WTC11 (cell line): ENCODE measurements at regions not wholly inside any gene's neighbourhood (a gene's known extent, or its start where the extent isn't known, plus 50 kb on each side); places are given as distances from the start of the nearest gene placed in this dataset.

Experiments
- ATAC-seq: fragments of 200-7000 bp; cut with Tn5 transposase; 2 replicates; pipeline ENCODE4 v1.10.0; 2021; ENCODE audit warnings: mild to moderate bottlenecking, moderate library complexity
- CTCF ChIA-PET: fragments of 300-600 bp; sonication (Branson Sonifier 250); formaldehyde crosslinking; loops from one replicate; lab custom pipeline; 2021; ENCODE audit warnings: antibody characterized with exemption; lab: Charles Lee
- POLR2A ChIA-PET: fragments of 350-600 bp; sonication (Branson Sonifier 250); formaldehyde crosslinking; loops from one replicate; lab custom pipeline; 2021; ENCODE audit warnings: antibody characterized with exemption; lab: Charles Lee
- DNase-seq: peaks from one replicate; pipeline ENCODE4 v3.0.0; 2021; ENCODE audit warnings: low spot score
- H3K27ac Mint-ChIP-seq: 2 replicates; pipeline ENCODE4 v1.8.0; 2021; ENCODE audit warnings: mixed read lengths
- H3K27me3 Mint-ChIP-seq: 2 replicates; pipeline ENCODE4 v1.8.0; 2021; ENCODE audit warnings: low read depth, mild to moderate bottlenecking, moderate library complexity, mixed read lengths
- H3K36me3 Mint-ChIP-seq: 2 replicates; pipeline ENCODE4 v1.8.0; 2021; ENCODE audit warnings: mixed read lengths
- H3K4me1 Mint-ChIP-seq: 2 replicates; pipeline ENCODE4 v1.8.0; 2022; ENCODE audit warnings: mixed read lengths
- H3K4me3 Mint-ChIP-seq: 2 replicates; pipeline ENCODE4 v1.8.0; 2021; ENCODE audit warnings: mild to moderate bottlenecking, moderate library complexity, mixed read lengths
- H3K9me3 Mint-ChIP-seq: 2 replicates; pipeline ENCODE4 v1.8.0; 2021; ENCODE audit warnings: mixed read lengths
- ATF1 ChIP-seq: sonication (generic); formaldehyde crosslinking; IDR thresholded peaks from 2 replicates; pipeline ENCODE4 v1.8.1; 2023; ENCODE audit warnings: mild to moderate bottlenecking, moderate library complexity, missing genetic modification reagents
- ATF2 ChIP-seq: sonication (generic); formaldehyde crosslinking; IDR thresholded peaks from 2 replicates; pipeline ENCODE4 v1.8.1; 2022; ENCODE audit warnings: low read depth, missing genetic modification reagents, borderline replicate concordance
- CREB1 ChIP-seq: sonication (generic); formaldehyde crosslinking; IDR thresholded peaks from 2 replicates; pipeline ENCODE4 v1.8.0; 2023; ENCODE audit warnings: mild to moderate bottlenecking, missing genetic modification reagents
- E2F1 ChIP-seq: sonication (generic); formaldehyde crosslinking; IDR thresholded peaks from 2 replicates; pipeline ENCODE4 v1.8.0; 2022; ENCODE audit warnings: mild to moderate bottlenecking, missing genetic modification reagents
- ETV6 ChIP-seq: sonication (generic); formaldehyde crosslinking; IDR thresholded peaks from 2 replicates; pipeline ENCODE4 v1.8.1; 2022; ENCODE audit warnings: mild to moderate bottlenecking, missing genetic modification reagents
- FOXJ3 ChIP-seq: sonication (generic); formaldehyde crosslinking; IDR thresholded peaks from 2 replicates; pipeline ENCODE4 v1.9.0; 2021; ENCODE audit warnings: missing genetic modification reagents, mild to moderate bottlenecking, borderline replicate concordance
- JAZF1 ChIP-seq: fragments of 250-450 bp; sonication (Bioruptor Pico); IDR thresholded peaks from 2 replicates; pipeline ENCODE4 v1.9.0; 2021; ENCODE audit warnings: moderate library complexity, mild to moderate bottlenecking, inconsistent platforms
- MAX ChIP-seq: sonication (generic); formaldehyde crosslinking; IDR thresholded peaks from 2 replicates; pipeline ENCODE4 v1.8.0; 2022; ENCODE audit warnings: mild to moderate bottlenecking, missing genetic modification reagents
- MLX ChIP-seq: sonication (generic); formaldehyde crosslinking; IDR thresholded peaks from 2 replicates; pipeline ENCODE4 v1.8.1; 2023; ENCODE audit warnings: mild to moderate bottlenecking, missing genetic modification reagents, moderate library complexity
- MYBL2 ChIP-seq: sonication (generic); formaldehyde crosslinking; IDR thresholded peaks from 2 replicates; pipeline ENCODE4 v1.8.1; 2023; ENCODE audit warnings: mild to moderate bottlenecking, moderate library complexity, missing genetic modification reagents
- RELA ChIP-seq: sonication (generic); formaldehyde crosslinking; IDR thresholded peaks from 2 replicates; pipeline ENCODE4 v1.8.1; 2022; ENCODE audit warnings: missing genetic modification reagents, mild to moderate bottlenecking, borderline replicate concordance
- SOX15 ChIP-seq: fragments of 250-450 bp; sonication (Bioruptor Pico); IDR thresholded peaks from 2 replicates; pipeline ENCODE4 v1.9.0; 2021; ENCODE audit warnings: mild to moderate bottlenecking
- SP1 ChIP-seq: sonication (generic); formaldehyde crosslinking; conservative IDR thresholded peaks from 2 replicates; pipeline ENCODE4 v1.8.1; 2022; ENCODE audit warnings: missing genetic modification reagents
- STAT6 ChIP-seq: sonication (generic); formaldehyde crosslinking; conservative IDR thresholded peaks from 2 replicates; pipeline ENCODE4 v1.8.1; 2023; ENCODE audit warnings: mild to moderate bottlenecking, low read depth, missing genetic modification reagents, moderate library complexity
- TCF7 ChIP-seq: sonication (generic); formaldehyde crosslinking; IDR thresholded peaks from 2 replicates; pipeline ENCODE4 v1.8.0; 2022; ENCODE audit warnings: mild to moderate bottlenecking, low read depth, missing genetic modification reagents, moderate library complexity
- ZNF232 ChIP-seq: sonication (generic); formaldehyde crosslinking; IDR thresholded peaks from 2 replicates; pipeline ENCODE4 v1.8.0; 2022; ENCODE audit warnings: mild to moderate bottlenecking, missing genetic modification reagents
- ZNF317 ChIP-seq: sonication (generic); formaldehyde crosslinking; IDR thresholded peaks from 2 replicates; pipeline ENCODE4 v1.8.1; 2023; ENCODE audit warnings: low read depth, mild to moderate bottlenecking, moderate library complexity, missing genetic modification reagents, borderline replicate concordance
- ZNF512 ChIP-seq: sonication (generic); formaldehyde crosslinking; IDR thresholded peaks from 2 replicates; pipeline ENCODE4 v1.8.1; 2022; ENCODE audit warnings: missing genetic modification reagents, borderline replicate concordance

GRCh38 chr2:221778025-221778424 is 205.9 kb upstream of the EPHA4 start:
- peaks cover 36% of the 10 kb centered on the region for H3K4me1 Mint-ChIP-seq
- H3K27me3 Mint-ChIP-seq, result no peaks in the 10 kb centered on the region
- H3K27ac Mint-ChIP-seq, result no peak overlapping the region
- ChIA-PET POLR2A (no interaction called here), CTCF (no interaction called here)
- H3K4me3 Mint-ChIP-seq, result no peak overlapping the region
- DNase-seq (no peak), ATAC-seq (no peak)
- TF ChIP-seq ATF2 (CRISPR knock-in tag), result no peak
- no peak for TF ChIP-seq SOX15
- H3K9me3 Mint-ChIP-seq, result peaks cover 9% of the 10 kb centered on the region; the same call in 1 of the 2 replicates
- H3K36me3 Mint-ChIP-seq, result 0 out of 2 replicates have a peak, but pooled peaks cover 5% of the 10 kb centered on the region

GRCh38 chr2:221777119-221777518 is 205.0 kb upstream of the EPHA4 start:
- Mint-ChIP-seq H3K36me3 (no peaks in the 10 kb centered on the region), H3K4me1 (peaks cover 36% of the 10 kb centered on the region), H3K27ac (no peak overlapping the region), H3K9me3 (peaks cover 2% of the 10 kb centered on the region; the same call in 1 of the 2 replicates), H3K4me3 (no peak overlapping the region), H3K27me3 (no peaks in the 10 kb centered on the region)
- ChIA-PET CTCF (no interaction called here), POLR2A (no interaction called here)
- DNase-seq (no peak), ATAC-seq (no peak)
- TF ChIP-seq FOXJ3 (CRISPR knock-in tag) (no peak), ZNF317 (CRISPR knock-in tag) (no peak), TCF7 (CRISPR knock-in tag) (no peak)

- ATAC-seq (peak; percentile 36; the same call in 1 of the 2 replicates), DNase-seq (no peak)
- H3K27ac Mint-ChIP-seq, result no peak overlapping the region
- no peaks in the 10 kb centered on the region for H3K9me3 Mint-ChIP-seq
- no peak for TF ChIP-seq CREB1 (CRISPR knock-in tag)
- no peak for TF ChIP-seq ZNF317 (CRISPR knock-in tag)
- TF ChIP-seq ZNF512 (CRISPR knock-in tag), result no peak
- TF ChIP-seq SP1 (CRISPR knock-in tag), result no peak
- no peak for TF ChIP-seq E2F1
- TF ChIP-seq JAZF1 (CRISPR knock-in tag), result no peak
- no peak for TF ChIP-seq ZNF232 (CRISPR knock-in tag)
- TF ChIP-seq ATF1 (CRISPR knock-in tag), result no peak
- no peak for TF ChIP-seq MLX (CRISPR knock-in tag)
- no peak for TF ChIP-seq SOX15
- H3K4me1 Mint-ChIP-seq, result peaks cover 27% of the 10 kb centered on the region
- no peaks in the 10 kb centered on the region for H3K36me3 Mint-ChIP-seq
- CTCF ChIA-PET, result no interaction called here
- POLR2A ChIA-PET, result no interaction called here
- no peaks in the 10 kb centered on the region; the same call in 1 of the 2 replicates for H3K27me3 Mint-ChIP-seq
- H3K4me3 Mint-ChIP-seq, result no peak overlapping the region
Observed at GRCh38 chr2:221775096-221775495, 203.0 kb upstream of the EPHA4 start.

- ChIA-PET CTCF (no interaction called here), POLR2A (no interaction called here)
- H3K27ac Mint-ChIP-seq, result no peak overlapping the region
- H3K27me3 Mint-ChIP-seq, result no peaks in the 10 kb centered on the region; the same call in 1 of the 2 replicates
- no peak overlapping the region for H3K4me3 Mint-ChIP-seq
- peaks cover 24% of the 10 kb centered on the region for H3K4me1 Mint-ChIP-seq
- H3K9me3 Mint-ChIP-seq, result no peaks in the 10 kb centered on the region
- H3K36me3 Mint-ChIP-seq, result no peaks in the 10 kb centered on the region
- DNase-seq (no peak), ATAC-seq (no peak)
- TF ChIP-seq ETV6 (CRISPR knock-in tag), result no peak
- no peak for TF ChIP-seq RELA (CRISPR knock-in tag)
- TF ChIP-seq JAZF1 (CRISPR knock-in tag), result no peak
- TF ChIP-seq MAX (CRISPR knock-in tag), result no peak
- TF ChIP-seq SOX15, result no peak
- no peak for TF ChIP-seq MYBL2 (CRISPR knock-in tag)
- no peak for TF ChIP-seq STAT6 (CRISPR knock-in tag)
Observed at GRCh38 chr2:221774136-221774535, 202.0 kb upstream of the EPHA4 start.
